K562 (cell line): ENCODE measurements at regions not wholly inside any gene's neighbourhood (a gene's known extent, or its start where the extent isn't known, plus 50 kb on each side); places are given as distances from the start of the nearest gene placed in this dataset.

ENCODE experiments used
- EP300 ChIP-seq: IDR thresholded peaks from 2 replicates; pipeline ENCODE4 v1.6.1; 2012; ENCODE audit warnings: low read length, improper control_type of control experiment
- NCOA6 ChIP-seq: fragments of 450-650 bp; IDR thresholded peaks from 2 replicates; pipeline ENCODE4 v1.6.1; 2017; ENCODE audit warnings: mild to moderate bottlenecking
- TAF7 ChIP-seq: fragments of 450-650 bp; IDR thresholded peaks from 2 replicates; pipeline ENCODE4 v1.6.1; 2016; ENCODE audit warnings: missing genetic modification characterization, missing compliant biosample characterization
- TF ChIP-seq, protein P1 (sequence below): sonication (generic); formaldehyde crosslinking; IDR thresholded peaks from 2 replicates; pipeline ENCODE4 v1.8.1; 2023; ENCODE audit warnings: mild to moderate bottlenecking, missing genetic modification reagents

DNA sequence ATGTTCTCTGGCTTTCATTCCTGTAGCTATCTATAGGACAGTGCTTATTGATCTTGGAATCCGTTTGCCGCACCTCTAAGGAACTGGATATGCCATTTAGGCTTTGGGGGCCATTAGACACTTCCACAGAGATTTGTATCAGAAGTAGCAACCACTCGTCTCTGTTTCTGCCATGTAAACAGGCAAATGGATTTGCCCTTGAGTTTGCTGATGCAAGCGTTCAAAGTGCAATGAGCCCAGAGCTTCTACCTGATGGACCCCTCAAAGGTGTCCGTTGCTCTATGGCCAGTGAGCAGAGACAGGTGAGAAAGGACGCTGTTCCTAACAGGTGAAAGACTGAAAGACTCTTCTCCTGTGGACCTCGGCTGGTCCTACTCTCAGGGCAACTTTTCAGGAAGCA, 302.9 kb downstream of the ZNF536 start:
- TF ChIP-seq EP300 (no peak), TAF7 (tag) (no peak), NCOA6 (no peak)
- TF ChIP-seq, protein P1, sequence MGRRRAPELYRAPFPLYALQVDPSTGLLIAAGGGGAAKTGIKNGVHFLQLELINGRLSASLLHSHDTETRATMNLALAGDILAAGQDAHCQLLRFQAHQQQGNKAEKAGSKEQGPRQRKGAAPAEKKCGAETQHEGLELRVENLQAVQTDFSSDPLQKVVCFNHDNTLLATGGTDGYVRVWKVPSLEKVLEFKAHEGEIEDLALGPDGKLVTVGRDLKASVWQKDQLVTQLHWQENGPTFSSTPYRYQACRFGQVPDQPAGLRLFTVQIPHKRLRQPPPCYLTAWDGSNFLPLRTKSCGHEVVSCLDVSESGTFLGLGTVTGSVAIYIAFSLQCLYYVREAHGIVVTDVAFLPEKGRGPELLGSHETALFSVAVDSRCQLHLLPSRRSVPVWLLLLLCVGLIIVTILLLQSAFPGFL (CRISPR knock-in tag), result no peak
